ENCODE measurements at regions not wholly inside any gene's neighbourhood (a gene's known extent, or its start where the extent isn't known, plus 50 kb on each side); places are given as distances from the start of the nearest gene placed in this dataset.

DNA sequence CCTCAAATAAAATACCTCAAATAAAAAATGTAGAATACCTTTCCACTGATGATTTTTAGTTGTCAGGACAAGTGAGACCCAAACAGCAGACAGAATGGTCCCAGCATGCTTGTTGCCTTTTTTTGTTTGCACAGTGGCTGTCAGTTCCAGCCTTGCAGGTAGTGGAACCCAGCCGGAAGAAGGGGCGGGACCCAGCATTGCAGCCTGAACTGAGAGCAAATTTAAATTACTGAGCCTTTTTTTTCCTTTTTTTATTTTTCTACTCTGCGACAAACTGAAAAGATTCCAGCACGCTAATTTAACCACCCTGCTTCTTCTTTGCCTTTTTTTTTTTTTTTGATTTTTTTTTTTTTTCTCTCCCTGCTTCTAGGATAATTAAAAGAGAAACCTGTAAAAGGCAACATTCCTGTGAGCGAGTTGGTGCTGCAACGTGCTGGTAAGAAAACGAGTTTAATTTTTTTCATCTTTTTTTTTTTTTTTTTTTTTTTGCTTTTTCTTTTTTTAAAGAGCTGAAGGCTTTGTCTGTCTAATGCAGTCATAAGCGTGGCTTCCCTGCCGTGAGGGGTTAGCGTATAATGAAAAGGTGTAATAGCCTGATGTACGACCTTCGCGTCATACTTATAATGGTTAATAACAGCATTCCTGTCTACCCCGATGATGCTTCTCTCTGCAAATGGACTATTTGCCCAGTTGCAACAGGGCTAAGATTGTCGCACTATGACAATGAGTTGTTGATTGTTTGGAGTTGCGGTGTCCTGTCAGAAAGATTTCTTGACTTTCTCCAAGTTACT is 555.3 kb upstream of the CELF2 start:
- Histone ChIP-seq H3K9me3 (ENCODE audit: low read depth) (no peaks in the 10 kb centered on the region), H3K27me3 (no peaks in the 10 kb centered on the region), H3K4me3 (no peak overlapping the region), H3K27ac (no peak overlapping the region), H3F3A (ENCODE audit: low read depth) (peaks cover 4% of the 10 kb centered on the region), H4K20me1 (ENCODE audit: low read depth) (no peaks in the 10 kb centered on the region), H3K79me2 (ENCODE audit: low read depth) (no peaks in the 10 kb centered on the region), H3K4me2 (peak overlapping the region; percentile 45), H3K4me1 (peaks cover 15% of the 10 kb centered on the region), H3K36me3 (no peaks in the 10 kb centered on the region), H3K9ac (no peak overlapping the region), H2AFZ (replicated peaks) (no peak overlapping the region)
- DNase-seq (ENCODE audit: low spot score) = peak; percentile 34
- Mint-ChIP-seq H3K27me3 (ENCODE audit: insufficient read depth, low read depth) (peaks cover 4% of the 10 kb centered on the region), H3K27ac (no peak overlapping the region), H3K36me3 (no peaks in the 10 kb centered on the region), H3K4me3 (peak overlapping the region; percentile 61), H3K9me3 (no peaks in the 10 kb centered on the region), H3K4me1 (peaks cover 16% of the 10 kb centered on the region)
- TF ChIP-seq, protein P1, sequence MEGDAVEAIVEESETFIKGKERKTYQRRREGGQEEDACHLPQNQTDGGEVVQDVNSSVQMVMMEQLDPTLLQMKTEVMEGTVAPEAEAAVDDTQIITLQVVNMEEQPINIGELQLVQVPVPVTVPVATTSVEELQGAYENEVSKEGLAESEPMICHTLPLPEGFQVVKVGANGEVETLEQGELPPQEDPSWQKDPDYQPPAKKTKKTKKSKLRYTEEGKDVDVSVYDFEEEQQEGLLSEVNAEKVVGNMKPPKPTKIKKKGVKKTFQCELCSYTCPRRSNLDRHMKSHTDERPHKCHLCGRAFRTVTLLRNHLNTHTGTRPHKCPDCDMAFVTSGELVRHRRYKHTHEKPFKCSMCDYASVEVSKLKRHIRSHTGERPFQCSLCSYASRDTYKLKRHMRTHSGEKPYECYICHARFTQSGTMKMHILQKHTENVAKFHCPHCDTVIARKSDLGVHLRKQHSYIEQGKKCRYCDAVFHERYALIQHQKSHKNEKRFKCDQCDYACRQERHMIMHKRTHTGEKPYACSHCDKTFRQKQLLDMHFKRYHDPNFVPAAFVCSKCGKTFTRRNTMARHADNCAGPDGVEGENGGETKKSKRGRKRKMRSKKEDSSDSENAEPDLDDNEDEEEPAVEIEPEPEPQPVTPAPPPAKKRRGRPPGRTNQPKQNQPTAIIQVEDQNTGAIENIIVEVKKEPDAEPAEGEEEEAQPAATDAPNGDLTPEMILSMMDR (IDR thresholded peaks at IDR 0.05) = no peak
- no peak for TF ChIP-seq EZH2phosphoT487 (IDR thresholded peaks at IDR 0.05)
- TF ChIP-seq EZH2 (IDR thresholded peaks at IDR 0.05) = no peak

DNA sequence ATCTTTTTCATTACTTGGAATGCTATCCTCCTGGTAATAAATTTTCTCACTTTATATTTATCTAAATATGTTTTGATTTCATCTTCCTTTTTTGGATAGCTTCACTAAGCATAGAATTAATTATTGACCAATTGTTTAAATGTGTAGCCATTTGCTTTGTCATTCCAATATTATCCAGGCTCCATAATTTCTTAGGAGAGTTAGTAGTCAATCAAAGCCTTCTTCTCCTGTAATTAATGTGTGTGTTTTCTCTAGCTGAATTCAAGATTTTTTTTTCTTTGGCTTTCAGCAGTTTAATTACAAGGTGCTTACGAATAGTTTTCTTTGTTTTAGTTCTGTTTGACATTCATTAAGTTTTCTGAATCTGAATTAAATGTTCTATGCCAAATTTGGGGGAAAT is 545.9 kb upstream of the CELF2 start:
- TF ChIP-seq EZH2 (IDR thresholded peaks at IDR 0.05) (no peak), EZH2phosphoT487 (IDR thresholded peaks at IDR 0.05) (no peak)
- TF ChIP-seq, protein P1 (IDR thresholded peaks at IDR 0.05) = no peak
- H3K9me3 Mint-ChIP-seq = peaks cover 25% of the 10 kb centered on the region
- Histone ChIP-seq H3K4me3 (no peak overlapping the region), H3K9me3 (ENCODE audit: low read depth) (peaks cover 13% of the 10 kb centered on the region), H3K9ac (no peak overlapping the region), H3K27ac (no peak overlapping the region), H3K27me3 (no peaks in the 10 kb centered on the region), H3K4me1 (peaks cover 22% of the 10 kb centered on the region), H3F3A (ENCODE audit: low read depth) (peaks cover 15% of the 10 kb centered on the region), H3K36me3 (no peaks in the 10 kb centered on the region), H4K20me1 (ENCODE audit: low read depth) (no peaks in the 10 kb centered on the region), H3K79me2 (ENCODE audit: low read depth) (no peaks in the 10 kb centered on the region), H3K4me2 (no peak overlapping the region), H2AFZ (replicated peaks) (no peak overlapping the region)
- no peak overlapping the region for H3K27ac Mint-ChIP-seq
- H3K36me3 Mint-ChIP-seq = no peaks in the 10 kb centered on the region
- no peak overlapping the region for H3K4me3 Mint-ChIP-seq
- no peaks in the 10 kb centered on the region for H3K27me3 Mint-ChIP-seq (ENCODE audit: insufficient read depth, low read depth)
- H3K4me1 Mint-ChIP-seq = peaks cover 16% of the 10 kb centered on the region
- no peak for DNase-seq (ENCODE audit: low spot score)

DNA sequence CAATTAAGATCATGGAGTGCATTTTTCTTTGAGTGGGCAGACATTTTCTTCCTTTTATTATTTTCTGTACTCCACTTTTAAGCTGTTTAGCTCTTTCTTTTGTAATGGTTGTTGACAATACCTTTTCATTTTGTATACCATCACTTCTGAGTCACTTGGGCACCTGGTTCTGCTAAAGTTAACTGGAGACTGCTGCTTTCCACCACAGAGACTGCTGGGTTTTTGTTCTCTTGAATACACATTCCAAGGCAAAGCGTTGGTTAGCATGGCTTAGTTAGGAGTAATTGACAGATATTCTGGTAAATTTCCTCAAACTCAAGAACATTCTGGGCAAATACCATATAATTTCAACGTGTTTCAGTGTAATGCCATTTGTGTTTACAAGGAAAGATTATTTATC is 541.9 kb upstream of the CELF2 start:
- H3K36me3 ChIP-seq = no peaks in the 10 kb centered on the region
- peak; percentile 61 for DNase-seq (ENCODE audit: low spot score)
- H3K27me3 Mint-ChIP-seq (ENCODE audit: insufficient read depth, low read depth) = peaks cover 3% of the 10 kb centered on the region
- H3K27ac Mint-ChIP-seq = no peak overlapping the region
- H3K36me3 Mint-ChIP-seq = no peaks in the 10 kb centered on the region
- H4K20me1 ChIP-seq (ENCODE audit: low read depth) = no peaks in the 10 kb centered on the region
- peaks cover 23% of the 10 kb centered on the region for H3K4me1 Mint-ChIP-seq
- H3K27ac ChIP-seq = peak overlapping the region; percentile 76
- H3K9me3 ChIP-seq (ENCODE audit: low read depth) = peaks cover 13% of the 10 kb centered on the region
- H2AFZ ChIP-seq (replicated peaks) = no peak overlapping the region
- H3K9ac ChIP-seq = no peak overlapping the region
- TF ChIP-seq EZH2 (IDR thresholded peaks at IDR 0.05) (no peak), EZH2phosphoT487 (IDR thresholded peaks at IDR 0.05) (no peak)
- TF ChIP-seq, protein P1 (IDR thresholded peaks at IDR 0.05) = no peak
- H3K4me3 ChIP-seq = no peak overlapping the region
- peaks cover 15% of the 10 kb centered on the region for H3F3A ChIP-seq (ENCODE audit: low read depth)
- H3K9me3 Mint-ChIP-seq = peaks cover 20% of the 10 kb centered on the region
- no peaks in the 10 kb centered on the region for H3K27me3 ChIP-seq
- no peaks in the 10 kb centered on the region for H3K79me2 ChIP-seq (ENCODE audit: low read depth)
- H3K4me3 Mint-ChIP-seq = no peak overlapping the region
- H3K4me2 ChIP-seq = peak overlapping the region; percentile 37
- H3K4me1 ChIP-seq = peaks cover 35% of the 10 kb centered on the region

Data from neural progenitor cell (in vitro differentiated cells).